Choroid plexus epithelial cell (primary cell): ENCODE measurements at regions not wholly inside any gene's neighbourhood (a gene's known extent, or its start where the extent isn't known, plus 50 kb on each side); places are given as distances from the start of the nearest gene placed in this dataset.

Source experiments
- DNase-seq: peaks from one replicate; pipeline ENCODE4 v3.0.0-alpha.2; 2010; ENCODE audit warnings: low read depth
- H3K4me3 ChIP-seq: 2 replicates; pipeline ENCODE4 v1.5.1; 2011; ENCODE audit warnings: low read depth, mild to moderate bottlenecking, control low read depth, low read length, moderate library complexity
- TF ChIP-seq, protein P1 (sequence below): conservative IDR thresholded peaks from 2 replicates; pipeline ENCODE4 v1.5.1; 2011; ENCODE audit warnings: low read depth, mild to moderate bottlenecking, control low read depth, inconsistent platforms, low read length, moderate library complexity

GRCh38 chr4:159555873-159556272 lies 453.0 kb downstream of the RAPGEF2 start:
- DNase-seq, result no peak
- TF ChIP-seq, protein P1, sequence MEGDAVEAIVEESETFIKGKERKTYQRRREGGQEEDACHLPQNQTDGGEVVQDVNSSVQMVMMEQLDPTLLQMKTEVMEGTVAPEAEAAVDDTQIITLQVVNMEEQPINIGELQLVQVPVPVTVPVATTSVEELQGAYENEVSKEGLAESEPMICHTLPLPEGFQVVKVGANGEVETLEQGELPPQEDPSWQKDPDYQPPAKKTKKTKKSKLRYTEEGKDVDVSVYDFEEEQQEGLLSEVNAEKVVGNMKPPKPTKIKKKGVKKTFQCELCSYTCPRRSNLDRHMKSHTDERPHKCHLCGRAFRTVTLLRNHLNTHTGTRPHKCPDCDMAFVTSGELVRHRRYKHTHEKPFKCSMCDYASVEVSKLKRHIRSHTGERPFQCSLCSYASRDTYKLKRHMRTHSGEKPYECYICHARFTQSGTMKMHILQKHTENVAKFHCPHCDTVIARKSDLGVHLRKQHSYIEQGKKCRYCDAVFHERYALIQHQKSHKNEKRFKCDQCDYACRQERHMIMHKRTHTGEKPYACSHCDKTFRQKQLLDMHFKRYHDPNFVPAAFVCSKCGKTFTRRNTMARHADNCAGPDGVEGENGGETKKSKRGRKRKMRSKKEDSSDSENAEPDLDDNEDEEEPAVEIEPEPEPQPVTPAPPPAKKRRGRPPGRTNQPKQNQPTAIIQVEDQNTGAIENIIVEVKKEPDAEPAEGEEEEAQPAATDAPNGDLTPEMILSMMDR, result no peak
- H3K4me3 ChIP-seq, result no peak overlapping the region

DNA sequence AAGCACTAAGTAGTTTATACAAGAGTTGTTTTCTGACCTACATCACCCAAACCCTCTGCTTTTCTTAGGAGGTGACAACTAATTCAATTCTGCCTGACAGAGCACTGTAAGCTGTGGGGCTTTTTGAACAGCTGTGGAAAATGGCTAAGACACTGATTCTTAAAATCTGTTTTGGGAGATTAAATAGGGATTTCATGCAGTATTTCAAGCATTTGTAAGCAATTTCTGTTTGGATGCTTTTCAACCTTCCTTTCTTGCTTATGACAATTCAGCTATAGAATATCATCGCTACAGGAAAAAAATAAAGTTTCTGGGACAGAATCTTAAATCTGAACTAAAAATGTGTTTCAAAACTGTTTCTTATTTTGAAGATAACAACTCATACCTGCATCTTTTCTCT lies 459.5 kb downstream of the RAPGEF2 start:
- DNase-seq, result no peak
- TF ChIP-seq, protein P1, result no peak
- H3K4me3 ChIP-seq, result no peak overlapping the region

GRCh38 chr4:159563257-159563656 lies 460.4 kb downstream of the RAPGEF2 start:
- no peak overlapping the region for H3K4me3 ChIP-seq
- TF ChIP-seq, protein P1, result no peak
- DNase-seq, result no peak

GRCh38 chr4:159564615-159565014 lies 461.7 kb downstream of the RAPGEF2 start:
- H3K4me3 ChIP-seq, result no peak overlapping the region
- no peak for DNase-seq
- TF ChIP-seq, protein P1, result no peak

GRCh38 chr4:159566786-159567185 lies 463.9 kb downstream of the RAPGEF2 start:
- TF ChIP-seq, protein P1, result no peak
- DNase-seq, result no peak
- H3K4me3 ChIP-seq, result no peak overlapping the region

DNA sequence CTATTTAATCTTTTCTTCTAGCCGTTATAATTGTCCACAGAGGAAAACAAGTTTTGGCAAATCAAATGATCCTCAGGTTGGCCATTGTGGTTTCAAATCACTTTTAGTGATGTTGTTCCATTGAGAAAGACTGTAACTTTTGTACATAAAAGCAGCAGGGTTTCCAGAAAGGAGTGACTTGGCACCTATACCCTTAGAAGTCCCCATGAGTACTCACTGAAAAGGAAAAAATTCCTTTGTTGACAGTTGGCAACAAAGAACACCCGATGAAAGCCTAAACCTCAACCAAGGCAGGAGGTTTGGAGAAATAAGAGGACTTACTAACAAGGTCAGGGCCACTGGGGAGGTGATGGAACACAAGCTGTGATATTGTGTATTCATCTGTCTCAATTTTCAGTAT lies 474.4 kb downstream of the RAPGEF2 start:
- TF ChIP-seq, protein P1, result no peak
- H3K4me3 ChIP-seq, result no peak overlapping the region
- no peak for DNase-seq

GRCh38 chr4:159582685-159583084 lies 479.8 kb downstream of the RAPGEF2 start:
- TF ChIP-seq, protein P1, result no peak
- no peak for DNase-seq
- no peak overlapping the region for H3K4me3 ChIP-seq
